ENCODE measurements at regions not wholly inside any gene's neighbourhood (a gene's known extent, or its start where the extent isn't known, plus 50 kb on each side); places are given as distances from the start of the nearest gene placed in this dataset.

DNA sequence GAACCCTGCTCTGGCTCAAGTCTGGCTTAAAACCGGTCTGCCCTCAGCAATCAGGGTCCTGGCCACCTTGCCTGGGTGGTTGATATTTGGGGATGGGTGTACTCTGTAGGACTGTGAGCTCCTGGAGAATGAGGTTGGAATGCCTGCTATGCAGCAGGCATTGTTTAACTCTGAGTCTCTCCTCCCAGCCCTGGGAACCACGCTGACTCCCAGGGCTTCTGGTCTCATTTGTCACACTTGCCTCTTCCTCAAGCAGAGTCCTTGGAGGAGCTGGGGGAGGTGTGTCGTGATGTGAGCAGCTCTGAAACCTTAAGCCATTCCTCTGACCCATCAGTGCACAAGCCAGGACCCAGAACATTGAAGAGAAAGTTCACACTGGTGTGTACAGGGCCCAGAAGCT, 340.1 kb downstream of the MN1 start:
- 55% methylated on average over 2 of the region's 3 CpGs for WGBS
- Histone ChIP-seq H3K4me3 (no peak overlapping the region), H3K9me3 (no peaks in the 10 kb centered on the region), H3K27ac (peak overlapping the region; percentile 64), H3K36me3 (no peaks in the 10 kb centered on the region), H3K4me1 (peaks cover 11% of the 10 kb centered on the region), H3K27me3 (no peaks in the 10 kb centered on the region)
- TF ChIP-seq, protein P1, sequence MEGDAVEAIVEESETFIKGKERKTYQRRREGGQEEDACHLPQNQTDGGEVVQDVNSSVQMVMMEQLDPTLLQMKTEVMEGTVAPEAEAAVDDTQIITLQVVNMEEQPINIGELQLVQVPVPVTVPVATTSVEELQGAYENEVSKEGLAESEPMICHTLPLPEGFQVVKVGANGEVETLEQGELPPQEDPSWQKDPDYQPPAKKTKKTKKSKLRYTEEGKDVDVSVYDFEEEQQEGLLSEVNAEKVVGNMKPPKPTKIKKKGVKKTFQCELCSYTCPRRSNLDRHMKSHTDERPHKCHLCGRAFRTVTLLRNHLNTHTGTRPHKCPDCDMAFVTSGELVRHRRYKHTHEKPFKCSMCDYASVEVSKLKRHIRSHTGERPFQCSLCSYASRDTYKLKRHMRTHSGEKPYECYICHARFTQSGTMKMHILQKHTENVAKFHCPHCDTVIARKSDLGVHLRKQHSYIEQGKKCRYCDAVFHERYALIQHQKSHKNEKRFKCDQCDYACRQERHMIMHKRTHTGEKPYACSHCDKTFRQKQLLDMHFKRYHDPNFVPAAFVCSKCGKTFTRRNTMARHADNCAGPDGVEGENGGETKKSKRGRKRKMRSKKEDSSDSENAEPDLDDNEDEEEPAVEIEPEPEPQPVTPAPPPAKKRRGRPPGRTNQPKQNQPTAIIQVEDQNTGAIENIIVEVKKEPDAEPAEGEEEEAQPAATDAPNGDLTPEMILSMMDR (IDR thresholded peaks at IDR 0.05), result no peak
- TF ChIP-seq POLR2A (IDR thresholded peaks at IDR 0.05) (no peak), POLR2AphosphoS5 (IDR thresholded peaks at IDR 0.05) (peak in 1 of 3 donors; percentile 17), EP300 (IDR thresholded peaks at IDR 0.05) (no peak)
- DNase-seq (ENCODE audit: low spot score in 2 of 2), result no peak

DNA sequence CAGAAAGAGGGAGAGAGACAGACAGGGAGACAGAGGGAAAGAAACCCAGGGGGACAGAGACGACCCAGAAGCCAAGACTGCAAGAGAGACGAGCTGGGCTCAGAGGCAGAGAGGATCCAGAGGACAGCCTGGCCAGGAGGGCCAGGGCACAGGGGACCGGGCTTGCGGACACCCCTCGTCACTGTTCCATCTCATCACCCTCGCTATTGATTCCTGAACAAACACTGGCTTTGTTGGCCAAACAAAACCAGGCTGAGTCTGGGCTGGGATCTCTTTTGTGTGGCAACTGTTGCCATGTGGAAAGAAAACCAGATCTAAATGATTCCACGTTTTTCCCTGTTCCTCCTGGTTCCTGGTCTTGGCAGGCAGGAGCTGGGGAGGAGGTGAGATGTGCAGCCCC, 339.4 kb downstream of the MN1 start:
- Histone ChIP-seq H3K4me3 (no peak overlapping the region), H3K9me3 (no peaks in the 10 kb centered on the region), H3K27me3 (no peaks in the 10 kb centered on the region), H3K4me1 (peaks cover 18% of the 10 kb centered on the region), H3K36me3 (no peaks in the 10 kb centered on the region), H3K27ac (peak overlapping the region; percentile 64)
- TF ChIP-seq, protein P1 (IDR thresholded peaks at IDR 0.05), result no peak
- TF ChIP-seq POLR2A (IDR thresholded peaks at IDR 0.05), result no peak
- TF ChIP-seq POLR2AphosphoS5 (IDR thresholded peaks at IDR 0.05), result no peak
- no peak for TF ChIP-seq EP300 (IDR thresholded peaks at IDR 0.05)
- WGBS, result 54% methylated on average over 7 of the region's 7 CpGs
- no peak for DNase-seq (ENCODE audit: low spot score in 2 of 2)

DNA sequence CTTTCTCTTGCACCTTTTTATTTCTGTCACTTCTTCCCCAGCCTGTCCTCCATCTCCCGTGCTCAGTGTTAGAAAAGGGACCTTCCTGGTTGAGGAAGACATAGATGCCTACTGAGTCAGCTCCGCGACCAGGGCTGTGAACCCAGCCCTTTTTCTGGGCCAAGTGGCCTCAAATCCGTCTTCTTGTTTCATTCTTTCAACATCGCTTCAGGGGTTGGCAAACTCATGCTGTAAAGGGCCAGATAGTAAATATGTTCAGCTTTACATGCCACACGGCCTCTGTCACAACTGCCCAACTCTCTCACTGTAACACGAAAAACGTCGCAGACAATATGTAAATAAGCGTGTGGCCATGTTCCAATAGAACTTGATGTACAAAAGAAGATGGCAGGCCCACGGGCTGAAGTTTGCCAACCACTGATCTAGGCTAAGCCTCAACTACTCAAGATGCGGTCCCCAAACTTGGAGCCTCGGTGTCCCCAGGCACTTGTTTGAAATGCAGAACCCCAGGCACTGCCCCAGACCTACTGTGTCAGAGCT, 338.4 kb downstream of the MN1 start:
- Histone ChIP-seq H3K27ac (no peak overlapping the region), H3K27me3 (no peaks in the 10 kb centered on the region)

DNA sequence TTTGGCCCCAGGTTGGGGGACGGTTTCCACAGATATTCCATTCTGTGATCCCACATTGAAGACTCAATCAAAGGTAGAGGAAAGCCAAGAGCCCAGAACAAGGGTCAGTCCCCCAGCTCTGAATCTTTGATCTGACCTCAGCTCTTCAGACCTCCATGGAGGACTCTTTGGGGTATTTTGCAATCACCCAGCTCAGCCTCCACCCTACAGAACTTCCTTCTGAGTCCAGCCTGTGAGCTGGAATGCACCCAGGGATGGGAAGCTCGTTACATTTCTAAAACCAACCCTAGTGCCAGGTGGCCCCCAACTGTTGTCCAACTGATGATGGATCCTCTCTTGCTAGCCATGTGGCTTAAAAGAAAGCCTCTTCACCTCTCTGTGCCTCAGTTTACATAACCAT, 335.3 kb downstream of the MN1 start:
- Histone ChIP-seq H3K9me3 (no peaks in the 10 kb centered on the region), H3K27me3 (no peaks in the 10 kb centered on the region), H3K36me3 (no peaks in the 10 kb centered on the region), H3K4me3 (no peak overlapping the region), H3K27ac (peak overlapping the region; percentile 73), H3K4me1 (peaks cover 25% of the 10 kb centered on the region)
- DNase-seq (ENCODE audit: low spot score in 2 of 2), result no peak
- WGBS, result 80% methylated on average over 2 of the region's 2 CpGs
- no peak for TF ChIP-seq POLR2A (IDR thresholded peaks at IDR 0.05)
- no peak for TF ChIP-seq POLR2AphosphoS5 (IDR thresholded peaks at IDR 0.05)
- TF ChIP-seq, protein P1 (IDR thresholded peaks at IDR 0.05), result no peak

More for the DNA sequence above, 338.4 kb downstream of the MN1 start:
- no peak overlapping the region for H3K4me3 ChIP-seq
- H3K4me1 ChIP-seq, result peaks cover 21% of the 10 kb centered on the region
- no peak for DNase-seq (ENCODE audit: low spot score in 2 of 2)
- no peaks in the 10 kb centered on the region for H3K9me3 ChIP-seq
- H3K36me3 ChIP-seq, result no peaks in the 10 kb centered on the region
- 78% methylated on average over 13 of the region's 13 CpGs for WGBS
- TF ChIP-seq POLR2AphosphoS5 (IDR thresholded peaks at IDR 0.05) (no peak), EP300 (IDR thresholded peaks at IDR 0.05) (no peak), POLR2A (IDR thresholded peaks at IDR 0.05) (no peak)
- TF ChIP-seq, protein P1 (IDR thresholded peaks at IDR 0.05), result no peak

DNA sequence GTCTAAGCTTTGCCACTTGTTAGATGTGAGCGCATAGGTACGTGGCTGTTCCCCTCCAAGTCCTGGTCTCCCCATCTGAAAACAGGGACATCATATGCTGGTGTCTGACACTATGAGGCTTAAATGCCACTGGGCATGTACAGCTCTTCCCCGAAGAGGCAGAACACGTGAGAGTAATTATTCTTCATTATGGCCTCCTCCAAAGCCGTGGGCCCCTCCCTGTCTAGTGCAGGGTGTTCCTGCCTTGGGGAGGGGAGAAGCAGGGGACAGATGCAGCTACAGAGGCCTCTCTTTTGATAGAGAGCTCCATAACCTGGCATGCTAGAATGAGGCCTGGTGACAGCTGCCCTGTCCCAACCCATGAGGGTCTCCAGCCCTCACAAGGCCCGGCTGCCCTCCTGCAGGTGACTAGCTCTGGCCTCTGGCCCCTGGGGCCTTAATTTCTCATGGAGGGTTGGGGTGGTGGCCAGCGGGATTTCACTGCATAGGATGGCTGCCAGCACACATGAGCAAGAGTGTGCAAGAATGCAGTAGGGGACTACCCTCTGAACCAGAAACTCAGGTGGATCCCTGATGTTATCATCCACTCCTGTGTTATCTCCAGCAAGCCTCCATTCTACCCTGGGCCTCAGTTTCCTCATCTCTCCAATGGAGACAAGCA, 334.6 kb downstream of the MN1 start:
- TF ChIP-seq POLR2AphosphoS5 (IDR thresholded peaks at IDR 0.05) (no peak), EP300 (IDR thresholded peaks at IDR 0.05) (no peak), POLR2A (IDR thresholded peaks at IDR 0.05) (no peak)
- TF ChIP-seq, protein P1 (IDR thresholded peaks at IDR 0.05), result no peak
- no peaks in the 10 kb centered on the region for H3K9me3 ChIP-seq
- peaks cover 24% of the 10 kb centered on the region for H3K4me1 ChIP-seq
- H3K36me3 ChIP-seq, result no peaks in the 10 kb centered on the region
- no peaks in the 10 kb centered on the region for H3K27me3 ChIP-seq
- 43% methylated on average over 4 of the region's 7 CpGs for WGBS
- H3K4me3 ChIP-seq, result no peak overlapping the region
- no peak for DNase-seq (ENCODE audit: low spot score in 2 of 2)
- H3K27ac ChIP-seq, result peak overlapping the region; percentile 73

Measured in suprapubic skin (tissue), 4 donors.